ENCODE measurements at regions not wholly inside any gene's neighbourhood (a gene's known extent, or its start where the extent isn't known, plus 50 kb on each side); places are given as distances from the start of the nearest gene placed in this dataset.

DNA sequence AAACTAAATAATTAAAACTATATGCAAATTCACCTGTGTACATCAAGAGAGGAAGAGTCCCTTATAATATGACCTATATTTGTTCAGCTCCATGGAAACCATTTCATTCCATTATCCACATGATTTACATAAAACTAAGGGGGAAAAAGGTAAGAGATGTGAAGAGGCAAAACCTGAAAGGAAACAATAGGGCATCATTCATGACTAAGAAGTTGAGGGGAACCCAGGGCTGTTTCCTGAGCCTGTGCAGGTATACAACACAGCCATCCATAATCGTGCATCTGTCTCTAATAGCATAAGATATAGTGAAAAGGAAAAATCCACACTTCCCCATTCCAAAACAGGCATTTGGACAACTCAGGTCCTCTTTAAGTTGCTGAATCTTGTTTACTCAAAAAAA, 151.3 kb downstream of the NR4A2 start:
- Mint-ChIP-seq H3K4me1 (ENCODE audit: low read depth, unreplicated experiment) (peaks cover 13% of the 10 kb centered on the region), H3K4me3 (ENCODE audit: unreplicated experiment) (peak overlapping the region; percentile 52), H3K27ac (ENCODE audit: unreplicated experiment) (no peak overlapping the region), H3K27me3 (ENCODE audit: insufficient read depth, unreplicated experiment) (no peaks in the 10 kb centered on the region), H3K36me3 (ENCODE audit: insufficient read depth, unreplicated experiment) (peaks cover 5% of the 10 kb centered on the region), H3K9me3 (ENCODE audit: unreplicated experiment) (no peaks in the 10 kb centered on the region)
- Histone ChIP-seq H3K4me1 (peaks cover 19% of the 10 kb centered on the region), H3K4me3 (ENCODE audit: low read depth, low read length) (no peak overlapping the region), H3K27me3 (replicated peaks; ENCODE audit: control insufficient read depth, insufficient read depth, low read length) (no peaks in the 10 kb centered on the region), H3K9me3 (no peaks in the 10 kb centered on the region), H3K36me3 (ENCODE audit: control insufficient read depth, insufficient read depth, low read length) (no peaks in the 10 kb centered on the region; the same call in 1 of the 2 replicates)
- no TSS peak for BruUV-seq (replicated peaks)
- intact Hi-C loops (cut with micrococcal nuclease; ENCODE audit: unreplicated experiment), result no loop called here
- TF ChIP-seq, protein P1, sequence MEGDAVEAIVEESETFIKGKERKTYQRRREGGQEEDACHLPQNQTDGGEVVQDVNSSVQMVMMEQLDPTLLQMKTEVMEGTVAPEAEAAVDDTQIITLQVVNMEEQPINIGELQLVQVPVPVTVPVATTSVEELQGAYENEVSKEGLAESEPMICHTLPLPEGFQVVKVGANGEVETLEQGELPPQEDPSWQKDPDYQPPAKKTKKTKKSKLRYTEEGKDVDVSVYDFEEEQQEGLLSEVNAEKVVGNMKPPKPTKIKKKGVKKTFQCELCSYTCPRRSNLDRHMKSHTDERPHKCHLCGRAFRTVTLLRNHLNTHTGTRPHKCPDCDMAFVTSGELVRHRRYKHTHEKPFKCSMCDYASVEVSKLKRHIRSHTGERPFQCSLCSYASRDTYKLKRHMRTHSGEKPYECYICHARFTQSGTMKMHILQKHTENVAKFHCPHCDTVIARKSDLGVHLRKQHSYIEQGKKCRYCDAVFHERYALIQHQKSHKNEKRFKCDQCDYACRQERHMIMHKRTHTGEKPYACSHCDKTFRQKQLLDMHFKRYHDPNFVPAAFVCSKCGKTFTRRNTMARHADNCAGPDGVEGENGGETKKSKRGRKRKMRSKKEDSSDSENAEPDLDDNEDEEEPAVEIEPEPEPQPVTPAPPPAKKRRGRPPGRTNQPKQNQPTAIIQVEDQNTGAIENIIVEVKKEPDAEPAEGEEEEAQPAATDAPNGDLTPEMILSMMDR (IDR thresholded peaks at IDR 0.05; ENCODE audit: insufficient read depth in 1 of 2, low read depth in 1 of 2, low read length in 1 of 2, severe bottlenecking in 1 of 2, unreplicated experiment in 1 of 2), result no peak
- POLR2A ChIA-PET, result interaction anchor here (0.6 kb wide), 1 partner anchor 160 kb away, joined by 3 read pairs; no protein-coding TSS in a partner anchor
- CTCF ChIA-PET, result no interaction called here
- no peak for DNase-seq

DNA sequence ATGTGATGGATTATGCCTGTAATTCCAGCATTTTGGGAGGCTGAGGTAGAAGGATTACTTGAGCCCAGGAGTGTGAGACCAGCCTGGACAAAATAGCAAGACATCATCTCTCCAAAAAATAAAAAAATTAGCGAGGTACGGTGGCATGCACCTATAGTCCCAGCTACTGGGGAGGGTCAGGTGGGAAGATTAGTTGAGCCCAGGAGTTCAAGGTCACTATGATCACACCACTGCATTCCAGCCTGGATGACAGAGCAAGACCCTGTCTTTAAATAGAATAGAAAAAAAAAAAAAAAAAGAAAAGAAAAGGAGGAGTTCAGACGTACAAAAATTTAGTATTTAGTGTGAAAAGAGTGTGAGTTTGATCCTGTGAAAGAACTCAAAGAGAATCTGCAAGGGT, 154.9 kb downstream of the NR4A2 start:
- Mint-ChIP-seq H3K4me3 (ENCODE audit: unreplicated experiment) (no peak overlapping the region), H3K9me3 (ENCODE audit: unreplicated experiment) (no peaks in the 10 kb centered on the region), H3K36me3 (ENCODE audit: insufficient read depth, unreplicated experiment) (peaks cover 5% of the 10 kb centered on the region), H3K27me3 (ENCODE audit: insufficient read depth, unreplicated experiment) (no peaks in the 10 kb centered on the region), H3K27ac (ENCODE audit: unreplicated experiment) (no peak overlapping the region), H3K4me1 (ENCODE audit: low read depth, unreplicated experiment) (peaks cover 13% of the 10 kb centered on the region)
- ChIA-PET CTCF (interaction anchor here (0.6 kb wide), 1 partner anchor 158 kb away, joined by 5 read pairs; no protein-coding TSS in a partner anchor), POLR2A (no interaction called here)
- DNase-seq, result no peak
- peaks cover 16% of the 10 kb centered on the region for H3K4me1 ChIP-seq
- no peaks in the 10 kb centered on the region for H3K27me3 ChIP-seq (replicated peaks; ENCODE audit: control insufficient read depth, insufficient read depth, low read length)
- TF ChIP-seq, protein P1 (IDR thresholded peaks at IDR 0.05; ENCODE audit: insufficient read depth in 1 of 2, low read depth in 1 of 2, low read length in 1 of 2, severe bottlenecking in 1 of 2, unreplicated experiment in 1 of 2), result no peak
- no peak overlapping the region for H3K4me3 ChIP-seq (ENCODE audit: low read depth, low read length)
- H3K9me3 ChIP-seq, result no peaks in the 10 kb centered on the region
- no peaks in the 10 kb centered on the region; the same call in 1 of the 2 replicates for H3K36me3 ChIP-seq (ENCODE audit: control insufficient read depth, insufficient read depth, low read length)
- intact Hi-C loops (cut with micrococcal nuclease; ENCODE audit: unreplicated experiment), result no loop called here
- BruUV-seq (replicated peaks), result no TSS peak

DNA sequence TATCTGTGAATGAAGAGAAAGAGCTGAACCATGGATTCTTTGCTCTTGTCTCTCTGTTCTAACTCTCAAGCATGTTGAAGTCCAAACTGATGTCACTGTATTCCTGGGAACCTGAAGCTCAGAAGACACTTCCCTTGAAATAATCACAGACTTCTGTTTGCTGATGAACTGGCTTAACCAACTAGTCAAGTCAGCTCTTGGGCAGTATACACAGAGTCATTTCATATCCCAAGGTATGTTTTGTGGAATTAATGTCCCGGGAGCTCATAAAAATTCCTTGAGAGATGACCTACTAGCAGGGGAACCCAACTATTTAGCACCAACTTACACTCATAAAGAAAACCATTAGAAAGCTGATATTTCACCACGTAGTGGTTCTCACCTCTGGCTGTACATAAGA, 156.6 kb downstream of the NR4A2 start:
- intact Hi-C loops (cut with micrococcal nuclease; ENCODE audit: unreplicated experiment), result no loop called here
- H3K4me3 Mint-ChIP-seq (ENCODE audit: unreplicated experiment), result no peak overlapping the region
- Histone ChIP-seq H3K9me3 (0 out of 2 replicates have a peak, but pooled peaks cover 3% of the 10 kb centered on the region), H3K27me3 (replicated peaks; ENCODE audit: control insufficient read depth, insufficient read depth, low read length) (no peaks in the 10 kb centered on the region), H3K36me3 (ENCODE audit: control insufficient read depth, insufficient read depth, low read length) (peaks cover 1% of the 10 kb centered on the region; the same call in 1 of the 2 replicates), H3K4me3 (ENCODE audit: low read depth, low read length) (no peak overlapping the region), H3K4me1 (peaks cover under 1% of the 10 kb centered on the region; the same call in 1 of the 2 replicates)
- no peaks in the 10 kb centered on the region for H3K36me3 Mint-ChIP-seq (ENCODE audit: insufficient read depth, unreplicated experiment)
- peak in 1 of 2 experiments; percentile 5 for DNase-seq
- CTCF ChIA-PET, result no interaction called here
- H3K27me3 Mint-ChIP-seq (ENCODE audit: insufficient read depth, unreplicated experiment), result no peaks in the 10 kb centered on the region
- no peak overlapping the region for H3K27ac Mint-ChIP-seq (ENCODE audit: unreplicated experiment)
- BruUV-seq (replicated peaks), result no TSS peak
- no peaks in the 10 kb centered on the region for H3K9me3 Mint-ChIP-seq (ENCODE audit: unreplicated experiment)
- POLR2A ChIA-PET, result no interaction called here
- TF ChIP-seq, protein P1 (IDR thresholded peaks at IDR 0.05; ENCODE audit: insufficient read depth in 1 of 2, low read depth in 1 of 2, low read length in 1 of 2, severe bottlenecking in 1 of 2, unreplicated experiment in 1 of 2), result no peak
- H3K4me1 Mint-ChIP-seq (ENCODE audit: low read depth, unreplicated experiment), result peaks cover 1% of the 10 kb centered on the region

Data from Caco-2 (cell line).